HG03025 (cell line): ENCODE measurements at regions not wholly inside any gene's neighbourhood (a gene's known extent, or its start where the extent isn't known, plus 50 kb on each side); places are given as distances from the start of the nearest gene placed in this dataset.

Experiments
- ATAC-seq: cut with Tn5 transposase; IDR thresholded peaks from one replicate; pipeline ENCODE4 v1.9.1; 2021; ENCODE audit warnings: mild to moderate bottlenecking, moderate library complexity; ENCODE audit not compliant: unreplicated experiment, low FRiP score

DNA sequence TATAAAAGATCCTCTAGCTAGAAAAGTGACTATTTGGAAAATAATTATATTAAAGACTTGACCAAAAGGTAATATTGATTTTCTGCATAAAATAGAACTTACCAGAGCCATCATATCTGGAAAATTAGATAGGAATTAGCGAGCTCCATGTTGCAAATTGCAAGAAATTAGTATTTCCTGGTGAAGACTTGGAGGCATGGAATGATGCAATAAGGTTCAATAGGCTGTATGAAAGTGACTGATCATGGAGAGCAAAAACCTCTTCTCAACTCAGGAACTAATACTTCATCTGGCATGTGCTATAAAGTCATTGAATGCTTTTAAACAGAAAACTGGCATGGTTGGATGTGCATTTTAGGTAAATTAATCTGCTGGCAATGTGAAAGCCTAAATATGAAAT lies 66.3 kb upstream of the UFM1 start:
- ATAC-seq = no peak

DNA sequence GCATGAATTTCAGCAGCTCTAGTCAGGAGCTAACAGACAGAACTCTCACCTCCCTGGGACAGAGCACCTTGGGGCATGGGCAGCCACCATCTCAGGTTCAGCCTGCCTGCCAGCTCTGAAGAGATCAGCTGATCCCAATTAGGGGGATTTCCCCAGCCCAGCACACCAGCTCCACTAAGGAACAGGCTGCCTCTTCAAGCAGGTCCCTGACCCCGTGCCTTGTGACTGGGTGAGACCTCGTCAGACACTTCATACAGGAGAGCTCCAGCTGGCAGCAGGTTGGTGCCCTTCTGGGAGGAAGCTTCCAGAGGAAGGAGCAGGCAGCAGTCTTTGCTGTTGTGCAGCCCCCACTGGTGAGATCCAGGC lies 84.5 kb upstream of the UFM1 start:
- ATAC-seq = no peak

DNA sequence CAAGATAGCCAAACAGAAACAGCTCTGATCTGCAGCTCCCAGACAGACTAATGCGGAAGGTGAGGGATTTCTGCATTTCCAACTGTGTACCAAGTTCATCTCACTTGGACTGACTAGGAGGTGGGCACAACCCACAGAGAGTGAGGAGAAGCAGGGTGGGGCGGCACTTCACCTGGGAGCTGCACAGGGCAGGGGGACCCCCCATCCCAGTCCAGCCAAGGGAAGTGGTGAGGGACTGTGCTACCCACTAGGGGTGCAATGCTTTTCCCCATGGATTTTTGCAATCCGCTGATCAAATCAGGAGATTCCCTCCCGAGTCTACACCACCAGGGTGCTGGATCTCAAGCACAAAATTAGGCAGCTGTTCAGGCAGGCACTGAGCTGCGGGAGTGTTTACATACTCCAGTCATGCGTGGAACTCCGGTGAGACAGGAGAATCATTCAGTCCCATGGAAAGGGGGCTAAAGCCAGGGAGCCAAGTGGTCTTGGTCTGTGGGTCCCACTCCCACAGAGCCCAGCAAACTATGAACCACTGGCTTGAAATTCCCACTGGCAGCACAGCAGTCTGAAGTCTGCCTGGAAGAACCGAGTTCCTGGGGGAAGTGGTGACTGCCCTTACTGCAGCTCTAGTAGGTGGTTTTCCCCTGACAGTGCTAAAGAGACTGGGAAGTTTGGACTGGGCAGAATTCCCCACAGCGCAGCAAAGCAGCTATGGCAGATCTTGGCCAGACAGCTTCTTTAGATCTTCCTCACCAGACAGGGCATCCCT lies 85.1 kb upstream of the UFM1 start:
- ATAC-seq = no peak

DNA sequence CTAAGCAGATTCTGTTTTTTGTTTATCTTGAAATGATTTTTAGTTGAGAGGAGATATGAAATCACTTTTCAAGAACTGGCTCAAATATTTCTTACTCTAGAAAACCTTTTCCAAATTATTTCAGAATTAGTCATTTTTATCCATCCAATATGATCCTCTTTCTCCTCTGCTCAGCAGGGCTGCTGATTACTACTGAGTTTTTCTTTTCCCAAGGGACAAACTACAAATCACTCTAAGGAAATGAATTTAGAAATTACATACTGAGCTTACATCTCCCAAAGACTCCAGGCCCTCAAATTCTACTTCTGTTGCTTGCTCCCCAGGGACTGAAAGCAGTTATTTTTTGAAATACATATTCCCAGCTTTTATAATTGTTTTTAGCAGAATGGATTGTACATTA lies 87.4 kb upstream of the UFM1 start:
- no peak for ATAC-seq

- no peak for ATAC-seq
These were observed 94.1 kb upstream of the UFM1 start for GRCh38 chr13:38255600-38255999.

- no peak for ATAC-seq
These were observed 109.8 kb upstream of the UFM1 start for GRCh38 chr13:38239874-38240273.

GRCh38 chr13:38228322-38228721 lies 121.3 kb upstream of the UFM1 start:
- ATAC-seq = no peak

GRCh38 chr13:38226496-38226895 lies 123.2 kb upstream of the UFM1 start:
- ATAC-seq = no peak

GRCh38 chr13:38223089-38223488 lies 126.6 kb upstream of the UFM1 start:
- ATAC-seq = no peak

GRCh38 chr13:38221120-38221519 lies 128.5 kb upstream of the UFM1 start:
- peak; percentile 90 for ATAC-seq

GRCh38 chr13:38216181-38216580 lies 133.5 kb upstream of the UFM1 start:
- ATAC-seq = no peak

DNA sequence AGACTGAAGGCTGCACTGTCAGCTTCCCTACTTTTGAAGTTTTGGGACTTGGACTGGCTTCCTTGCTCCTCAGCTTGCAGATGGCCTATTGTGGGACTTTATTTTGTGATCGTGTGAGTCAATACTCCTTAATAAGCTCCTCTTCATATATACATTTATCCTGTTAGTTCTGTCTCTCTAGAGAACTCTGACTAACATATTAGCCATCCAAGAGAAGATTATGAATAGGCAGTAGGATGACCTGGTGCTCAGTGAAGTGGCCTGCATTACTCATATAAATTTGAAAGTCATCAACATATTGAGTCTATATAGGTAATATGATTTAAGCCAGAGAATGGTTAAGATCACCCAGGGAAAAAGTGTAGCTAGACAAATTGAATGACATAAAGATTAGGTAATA lies 136.3 kb upstream of the UFM1 start:
- no peak for ATAC-seq

DNA sequence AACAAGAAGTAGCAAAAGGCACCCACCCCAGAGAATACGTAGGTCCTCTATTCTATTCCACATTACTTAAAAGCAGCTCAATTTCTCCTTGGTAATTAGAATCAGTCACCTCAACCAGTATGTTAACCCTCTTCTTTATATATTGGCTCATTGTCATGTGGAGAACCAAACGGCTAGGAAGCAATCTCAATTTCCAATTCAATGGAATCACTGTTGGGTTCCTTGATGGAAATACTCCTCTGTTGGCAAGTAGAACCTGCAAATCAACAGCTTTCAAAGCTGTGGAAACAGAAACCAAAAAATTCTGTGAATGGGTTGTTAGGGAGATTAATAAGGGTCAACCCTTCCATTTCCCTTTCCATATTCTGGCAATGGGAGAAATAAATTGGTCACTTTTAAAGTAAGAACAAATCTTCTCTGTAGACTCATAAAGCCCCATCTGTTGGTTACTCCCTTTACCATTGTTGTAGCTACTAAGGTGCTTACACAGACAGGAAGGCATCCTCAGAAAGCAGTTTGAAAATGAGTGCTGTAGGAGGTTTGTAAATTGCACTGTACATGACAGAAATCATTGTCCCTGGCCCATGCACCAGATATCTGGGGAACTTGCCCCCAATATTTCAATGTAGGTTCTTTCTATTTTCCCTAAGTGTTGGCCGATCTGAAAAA lies 138.6 kb upstream of the UFM1 start:
- ATAC-seq = no peak

GRCh38 chr13:38204556-38204955 lies 145.1 kb upstream of the UFM1 start:
- ATAC-seq = no peak

DNA sequence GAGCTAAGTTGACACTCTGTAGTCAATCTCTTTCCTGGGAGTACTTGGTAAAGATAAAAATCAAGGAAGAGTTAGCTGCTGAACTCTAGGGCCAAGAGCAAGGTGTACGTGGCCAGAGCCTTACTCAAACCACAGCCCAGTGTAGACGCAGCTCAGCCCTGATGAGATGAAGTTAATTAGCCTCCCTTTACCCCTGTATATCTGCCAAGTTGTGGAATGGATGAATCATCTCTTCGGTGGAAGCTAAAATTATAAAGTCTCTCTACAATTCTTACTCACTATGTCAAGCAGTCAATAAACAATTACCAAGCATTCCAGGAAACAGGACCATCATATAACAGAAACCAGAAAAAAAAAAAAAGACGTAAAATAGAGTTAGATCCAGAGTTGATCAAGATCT lies 146.9 kb upstream of the UFM1 start:
- no peak for ATAC-seq

DNA sequence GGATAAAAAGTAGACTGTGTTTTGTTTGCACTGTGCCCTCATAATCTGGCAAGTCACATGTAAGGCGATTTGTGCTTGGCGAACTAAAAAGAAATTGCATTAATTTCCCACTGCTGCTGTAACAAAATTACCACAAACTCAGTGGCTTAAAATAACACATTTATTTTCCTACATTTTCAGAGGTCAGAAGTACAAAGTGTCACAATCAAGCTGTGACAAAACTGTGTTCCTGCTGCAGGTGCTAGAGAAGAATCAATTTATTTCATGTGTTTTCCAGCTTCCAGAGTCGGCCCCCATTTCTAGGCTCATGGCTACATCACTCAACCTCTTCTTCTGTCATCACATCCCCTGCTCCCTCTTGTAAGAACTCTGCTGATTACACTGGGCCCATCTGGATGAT lies 158.6 kb upstream of the UFM1 start:
- ATAC-seq = no peak

DNA sequence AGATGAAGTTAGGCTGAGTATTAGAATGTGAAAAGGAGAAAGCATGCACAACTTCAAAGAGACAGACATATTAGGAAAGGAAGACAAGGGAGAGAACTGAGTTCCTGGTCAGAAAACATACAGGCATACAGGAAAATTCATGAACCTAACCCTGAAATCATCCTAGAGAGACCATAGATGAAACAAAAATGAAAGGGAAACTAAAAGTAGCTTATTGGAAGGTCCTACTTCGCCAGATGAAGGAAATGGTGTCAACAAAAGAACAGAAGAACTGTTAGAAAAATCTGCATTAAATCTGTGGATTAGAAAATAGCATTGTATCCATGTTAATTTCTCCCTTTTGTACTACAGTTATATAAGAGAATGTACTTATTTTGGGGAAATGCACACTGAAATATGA lies 169.0 kb upstream of the UFM1 start:
- peak; percentile 77 for ATAC-seq

DNA sequence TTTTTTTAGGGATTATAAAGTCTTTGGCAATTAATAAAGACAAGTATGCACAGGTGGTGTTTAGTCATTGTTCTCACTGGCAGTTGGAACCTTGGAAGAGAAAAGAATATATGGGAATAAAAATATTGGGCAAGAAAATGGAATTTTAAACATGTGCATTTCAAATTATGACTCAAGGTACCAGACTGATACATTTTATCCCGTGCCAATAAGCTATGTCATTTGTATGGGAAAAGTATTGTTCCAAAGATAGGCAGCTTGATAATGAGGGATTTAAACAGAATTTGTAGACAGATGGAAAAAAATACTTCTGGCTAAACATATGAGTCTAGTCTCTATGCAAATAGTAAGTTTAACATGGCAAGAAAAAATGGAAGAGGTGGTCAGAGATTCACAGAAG lies 169.5 kb upstream of the UFM1 start:
- no peak for ATAC-seq

DNA sequence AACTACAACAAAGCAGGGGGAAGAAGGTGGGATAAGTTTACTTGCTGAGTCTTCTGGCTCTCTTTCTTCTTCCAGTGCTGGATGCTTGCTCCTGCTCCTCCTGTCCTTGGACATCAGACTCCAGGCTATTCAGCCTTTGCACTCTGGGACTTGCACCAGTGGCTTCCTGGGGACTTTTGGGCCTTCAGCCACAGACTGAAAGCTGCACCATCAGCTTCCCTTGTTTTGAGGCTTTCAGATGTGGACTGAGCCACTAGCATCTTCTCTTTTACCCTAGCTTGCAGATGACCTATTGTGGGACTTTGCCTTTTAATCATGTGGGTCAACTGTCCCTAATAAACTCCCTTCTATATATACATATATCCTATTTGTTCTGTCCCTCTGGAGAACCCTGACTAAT lies 173.0 kb upstream of the UFM1 start:
- ATAC-seq = no peak

GRCh38 chr13:38173403-38173802 lies 176.2 kb upstream of the UFM1 start:
- no peak for ATAC-seq

- ATAC-seq = peak; percentile 96
These were observed 182.4 kb upstream of the UFM1 start for GRCh38 chr13:38167164-38167822.

DNA sequence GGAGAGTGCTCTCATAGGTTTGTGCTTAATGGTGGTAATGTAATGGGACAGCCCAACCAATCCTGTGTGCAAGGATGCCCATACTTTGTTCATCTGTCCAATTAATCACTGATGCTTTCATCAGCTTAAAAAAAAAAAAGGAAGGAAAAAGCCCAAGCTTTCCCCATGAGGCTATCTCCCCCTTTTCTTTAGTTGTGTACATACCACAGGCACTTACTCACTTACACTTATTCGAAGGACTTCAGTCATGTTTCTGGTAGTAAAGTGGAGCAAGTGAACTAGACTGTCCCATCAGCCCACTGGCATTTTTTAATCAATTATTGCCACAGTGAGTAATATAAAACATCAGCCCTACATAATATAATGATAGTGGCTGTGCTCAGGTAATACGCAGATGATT lies 183.5 kb upstream of the UFM1 start:
- ATAC-seq = no peak
